Urinary bladder (tissue), 3 donors: ENCODE measurements at regions not wholly inside any gene's neighbourhood (a gene's known extent, or its start where the extent isn't known, plus 50 kb on each side); places are given as distances from the start of the nearest gene placed in this dataset.
"Not testable (repeated sequence)": the region's sequence is repeated elsewhere in the genome, so short reads cannot be mapped to it uniquely, and the experiment has no call there.

ENCODE experiments used
- DNase-seq: peaks from one replicate; pipeline ENCODE4 v3.0.0-alpha.2; 2015; ENCODE audit errors: extremely low spot score
- H3K27ac ChIP-seq: one replicate; pipeline ENCODE4 v1.5.1; 2013; ENCODE audit warnings: low read depth, mild to moderate bottlenecking, moderate library complexity
- H3K36me3 ChIP-seq: one replicate; pipeline ENCODE4 v1.6.1; 2013; ENCODE audit warnings: mild to moderate bottlenecking, moderate library complexity; ENCODE audit not compliant: insufficient read depth
- H3K4me1 ChIP-seq: one replicate; pipeline ENCODE4 v1.6.1; 2013; ENCODE audit warnings: mild to moderate bottlenecking, moderate library complexity; ENCODE audit not compliant: insufficient read depth
- H3K4me3 ChIP-seq: one replicate; pipeline ENCODE4 v1.5.1; 2013; ENCODE audit warnings: low read depth, low read length
- WGBS: extraction: QIAGEN DNeasy Blood & Tissue Kit; methylation state at CpG from one replicate; pipeline ENCODE4 v1.1.7; 2013; 5-methylcytosine and 5-hydroxymethylcytosine counted together
- donor health status: healthy with polysubstance abuse.
- donor health status: healthy.

DNA sequence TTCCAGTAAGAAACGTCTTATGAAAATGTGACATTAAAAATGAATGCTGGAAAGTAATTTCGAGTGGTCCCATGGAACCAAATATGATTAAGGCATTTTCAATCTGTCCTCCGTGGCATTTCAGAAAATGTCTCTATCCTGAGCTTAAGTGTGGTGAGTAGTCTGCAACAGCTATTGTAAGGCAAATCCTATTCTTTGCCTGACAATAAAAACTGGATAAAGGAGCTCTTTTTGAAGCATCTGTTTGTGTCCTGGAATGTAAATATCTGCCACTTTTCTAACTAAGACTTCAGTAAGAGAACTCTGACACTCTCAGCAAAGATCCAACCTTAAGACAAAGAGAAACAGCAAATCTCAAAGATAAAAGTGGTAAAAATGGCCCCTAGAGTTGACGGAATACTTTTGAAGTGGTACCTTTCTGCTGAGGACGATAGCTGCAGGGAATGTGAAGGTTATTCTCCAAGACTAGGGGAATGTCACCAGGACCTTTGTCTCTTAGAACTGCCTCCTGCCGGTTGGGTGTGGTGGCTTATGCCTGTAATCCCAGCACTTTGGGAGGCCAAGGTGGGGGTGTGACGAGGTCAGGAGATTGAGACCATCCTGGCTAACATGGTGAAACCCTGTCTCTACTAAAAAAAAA, 486.7 kb upstream of the ZP4 start:
- Histone ChIP-seq H3K4me1 (no peaks in the 10 kb centered on the region), H3K4me3 (no peak overlapping the region), H3K27ac (no peak overlapping the region), H3K36me3 (no peaks in the 10 kb centered on the region)
- 64% methylated on average over 7 of the region's 7 CpGs for WGBS
- no peak for DNase-seq

DNA sequence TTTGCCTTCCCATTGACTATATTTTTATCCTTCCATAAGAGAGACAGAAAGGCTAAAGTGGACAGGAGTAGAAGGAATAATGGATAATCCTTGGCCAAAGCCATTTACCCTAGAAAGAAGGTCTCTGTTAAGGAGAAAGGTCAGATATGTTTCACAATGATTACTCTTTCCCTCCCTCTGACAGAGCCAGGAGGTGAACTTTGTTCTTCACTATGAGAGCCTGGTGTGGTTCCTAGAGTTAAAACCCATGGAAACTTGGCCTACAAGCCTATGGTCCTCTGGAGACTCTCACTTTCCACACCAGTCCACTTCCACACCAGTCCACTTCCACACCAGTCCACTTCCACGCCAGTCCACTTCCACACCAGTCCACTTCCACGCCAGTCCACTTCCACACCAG, 479.9 kb upstream of the ZP4 start:
- no peak overlapping the region for H3K27ac ChIP-seq
- H3K4me3 ChIP-seq: no peak overlapping the region
- H3K4me1 ChIP-seq: no peaks in the 10 kb centered on the region
- no peak for DNase-seq
- WGBS: 74% methylated on average over 2 of the region's 2 CpGs
- no peaks in the 10 kb centered on the region for H3K36me3 ChIP-seq

DNA sequence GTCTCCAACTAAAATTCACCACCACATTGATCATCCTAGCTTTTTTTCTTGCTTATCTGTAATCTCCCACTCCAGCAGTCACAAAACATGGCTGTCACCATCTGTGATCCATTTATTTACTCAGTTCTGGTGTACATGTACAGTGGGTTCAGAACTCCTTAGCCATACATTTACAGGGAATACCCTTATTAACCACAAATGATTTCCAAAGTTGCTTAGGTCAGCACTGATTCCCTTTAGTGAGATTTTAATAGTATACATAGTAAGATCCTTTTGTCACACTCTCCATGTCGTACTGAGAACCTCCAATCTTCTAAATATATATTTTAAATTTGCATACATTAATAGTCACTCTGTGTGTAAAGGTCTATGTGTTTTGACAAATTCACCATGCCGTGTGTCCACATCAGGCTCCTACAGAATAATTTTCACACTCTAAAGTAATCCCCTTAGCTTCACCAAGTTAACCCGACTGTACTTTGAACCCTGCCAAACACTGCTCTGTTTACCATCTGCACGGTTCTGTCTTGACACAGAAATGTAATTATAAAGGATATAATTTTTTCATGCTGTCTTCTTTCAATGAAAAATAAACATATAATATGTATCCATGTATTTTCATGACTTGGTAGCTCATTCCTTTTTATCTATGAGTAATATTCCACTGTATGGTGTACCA, 473.6 kb upstream of the ZP4 start:
- no peaks in the 10 kb centered on the region for H3K36me3 ChIP-seq
- no peaks in the 10 kb centered on the region for H3K4me1 ChIP-seq
- DNase-seq: no peak
- no peak overlapping the region for H3K27ac ChIP-seq
- WGBS: 76% methylated on average over 4 of the region's 4 CpGs
- no peak overlapping the region for H3K4me3 ChIP-seq

GRCh38 chr1:238360474-238360873, 469.8 kb upstream of the ZP4 start:
- Histone ChIP-seq H3K27ac (no peak overlapping the region), H3K36me3 (no peaks in the 10 kb centered on the region), H3K4me3 (no peak overlapping the region), H3K4me1 (no peaks in the 10 kb centered on the region)
- 77% methylated on average over 7 of the region's 7 CpGs for WGBS
- no peak for DNase-seq

GRCh38 chr1:238350471-238350870, 459.7 kb upstream of the ZP4 start:
- Histone ChIP-seq H3K4me1 (no peaks in the 10 kb centered on the region), H3K36me3 (no peaks in the 10 kb centered on the region), H3K4me3 (no peak overlapping the region), H3K27ac (no peak overlapping the region)
- WGBS: 88% methylated on average over 2 of the region's 2 CpGs
- DNase-seq: no peak

GRCh38 chr1:238346340-238346739, 455.6 kb upstream of the ZP4 start:
- 46% methylated on average over 1 of the region's 1 CpG for WGBS
- no peak for DNase-seq

DNA sequence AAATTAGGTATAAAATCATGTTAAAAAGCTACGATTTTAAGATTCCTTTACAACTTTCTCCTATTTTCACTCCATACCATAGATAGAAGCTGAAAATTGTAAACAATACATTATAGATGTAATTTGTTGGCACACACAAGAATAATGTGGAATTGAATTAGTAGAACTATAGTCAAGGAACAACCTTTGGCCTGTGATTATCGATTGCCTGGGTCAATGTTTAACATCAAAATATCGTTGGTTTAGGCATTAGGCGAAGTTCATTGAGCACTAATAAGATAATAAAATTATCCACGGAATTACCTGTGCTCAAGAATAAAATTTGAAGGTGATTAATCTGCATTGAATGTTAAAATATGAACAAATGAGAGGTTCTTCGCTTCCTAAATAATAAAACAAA, 455.1 kb upstream of the ZP4 start:
- WGBS: 81% methylated on average over 6 of the region's 6 CpGs
- H3K4me1 ChIP-seq: no peaks in the 10 kb centered on the region
- H3K36me3 ChIP-seq: no peaks in the 10 kb centered on the region
- DNase-seq: no peak
- H3K27ac ChIP-seq: no peak overlapping the region
- no peak overlapping the region for H3K4me3 ChIP-seq

More at GRCh38 chr1:238346340-238346739, 455.6 kb upstream of the ZP4 start:
- no peaks in the 10 kb centered on the region for H3K4me1 ChIP-seq
- H3K27ac ChIP-seq: no peak overlapping the region
- no peaks in the 10 kb centered on the region for H3K36me3 ChIP-seq
- no peak overlapping the region for H3K4me3 ChIP-seq

DNA sequence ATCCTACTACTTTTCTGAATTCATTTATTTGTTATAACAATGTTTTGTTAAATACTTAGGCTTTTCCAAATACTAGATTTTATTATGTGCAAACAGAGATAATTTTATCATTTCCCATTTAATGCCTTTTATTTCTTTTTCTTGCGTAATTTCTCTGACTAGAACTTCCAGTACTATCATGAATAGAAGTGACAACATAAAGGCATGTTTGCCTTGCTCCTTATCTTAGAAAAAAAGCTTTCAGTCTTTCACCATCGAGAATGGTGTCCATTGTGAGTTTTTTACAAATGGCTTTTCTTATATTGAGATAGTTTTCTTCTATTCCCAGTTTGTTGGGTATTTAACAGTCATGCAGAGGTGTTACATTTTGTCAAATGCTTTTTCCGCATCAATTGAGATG, 453.1 kb upstream of the ZP4 start:
- DNase-seq: no peak
- WGBS: 81% methylated on average over 3 of the region's 3 CpGs
- Histone ChIP-seq H3K36me3 (no peaks in the 10 kb centered on the region), H3K4me1 (no peaks in the 10 kb centered on the region), H3K27ac (no peak overlapping the region), H3K4me3 (no peak overlapping the region)

- Histone ChIP-seq H3K4me3 (no peak overlapping the region), H3K27ac (no peak overlapping the region), H3K4me1 (no peaks in the 10 kb centered on the region), H3K36me3 (no peaks in the 10 kb centered on the region)
- DNase-seq: no peak
- WGBS: 89% methylated on average over 2 of the region's 2 CpGs
These were observed 450.7 kb upstream of the ZP4 start for GRCh38 chr1:238341395-238341794.

- no peak for DNase-seq
- 92% methylated on average over 7 of the region's 7 CpGs for WGBS
- Histone ChIP-seq H3K27ac (no peak overlapping the region), H3K36me3 (no peaks in the 10 kb centered on the region), H3K4me3 (no peak overlapping the region), H3K4me1 (no peaks in the 10 kb centered on the region)
These were observed 450.3 kb upstream of the ZP4 start for GRCh38 chr1:238340989-238341388.

DNA sequence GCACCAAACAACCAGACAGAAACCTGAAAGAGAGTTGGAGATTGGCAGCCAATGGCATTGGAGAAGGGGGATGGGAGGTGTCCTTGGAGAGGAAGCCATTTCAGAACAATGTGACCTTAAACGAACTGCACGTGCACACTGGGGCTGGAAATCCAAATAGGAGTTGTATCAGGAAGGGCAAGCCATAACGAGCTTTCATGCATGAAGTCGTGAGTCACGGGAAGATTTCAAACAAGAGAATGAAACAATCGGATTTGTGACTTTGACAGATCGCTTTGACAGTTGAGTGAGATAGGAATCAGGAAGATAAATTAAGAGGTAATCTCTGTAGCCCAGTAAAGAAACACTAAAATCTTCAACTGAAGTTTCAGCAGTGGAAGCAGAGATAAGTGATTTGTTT, 445.8 kb upstream of the ZP4 start:
- no peak for DNase-seq
- Histone ChIP-seq H3K27ac (no peak overlapping the region), H3K4me3 (no peak overlapping the region), H3K36me3 (no peaks in the 10 kb centered on the region), H3K4me1 (no peaks in the 10 kb centered on the region)
- 71% methylated on average over 7 of the region's 7 CpGs for WGBS

DNA sequence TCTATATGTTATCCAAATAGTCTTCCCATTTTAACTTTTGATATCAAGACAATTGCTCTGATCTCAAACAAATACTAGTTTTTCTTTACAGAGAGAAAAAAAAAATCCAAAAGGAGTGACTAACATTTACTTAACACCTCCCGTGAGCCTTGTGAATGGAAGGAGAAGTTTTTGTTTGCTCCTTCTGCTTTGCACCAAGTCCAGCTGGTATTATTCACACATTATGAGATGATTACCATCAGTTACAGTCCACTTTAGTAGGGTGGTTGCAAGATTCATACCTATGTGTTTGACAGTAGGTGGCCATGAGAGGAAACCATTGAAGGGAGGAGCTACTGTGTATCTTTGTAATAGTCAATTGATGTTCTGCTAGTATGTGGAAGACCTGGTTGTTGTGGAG, 443.4 kb upstream of the ZP4 start:
- Histone ChIP-seq H3K36me3 (no peaks in the 10 kb centered on the region), H3K4me1 (no peaks in the 10 kb centered on the region), H3K4me3 (no peak overlapping the region), H3K27ac (no peak overlapping the region)
- 88% methylated on average over 1 of the region's 1 CpG for WGBS
- no peak for DNase-seq

DNA sequence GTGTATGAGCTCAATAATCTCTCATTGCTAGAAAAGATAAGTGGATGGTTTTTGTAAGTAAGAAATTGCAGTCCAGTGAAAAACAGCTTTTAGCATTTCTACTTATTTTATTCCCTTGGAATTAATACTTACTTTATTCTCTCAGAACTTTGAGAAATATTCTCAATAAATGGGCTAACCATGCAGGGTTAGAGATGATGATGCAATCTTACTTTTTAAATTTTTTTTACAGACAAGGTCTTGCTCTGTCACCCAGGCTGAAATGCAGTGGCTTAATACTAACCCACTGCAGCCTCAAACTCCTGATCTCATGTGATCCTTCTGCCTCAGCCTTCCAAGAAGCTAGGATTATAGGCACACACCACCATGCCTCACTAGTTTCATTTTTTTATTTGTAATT, 440.8 kb upstream of the ZP4 start:
- no peaks in the 10 kb centered on the region for H3K36me3 ChIP-seq
- H3K4me3 ChIP-seq: no peak overlapping the region
- H3K4me1 ChIP-seq: no peaks in the 10 kb centered on the region
- H3K27ac ChIP-seq: no peak overlapping the region
- no peak for DNase-seq

DNA sequence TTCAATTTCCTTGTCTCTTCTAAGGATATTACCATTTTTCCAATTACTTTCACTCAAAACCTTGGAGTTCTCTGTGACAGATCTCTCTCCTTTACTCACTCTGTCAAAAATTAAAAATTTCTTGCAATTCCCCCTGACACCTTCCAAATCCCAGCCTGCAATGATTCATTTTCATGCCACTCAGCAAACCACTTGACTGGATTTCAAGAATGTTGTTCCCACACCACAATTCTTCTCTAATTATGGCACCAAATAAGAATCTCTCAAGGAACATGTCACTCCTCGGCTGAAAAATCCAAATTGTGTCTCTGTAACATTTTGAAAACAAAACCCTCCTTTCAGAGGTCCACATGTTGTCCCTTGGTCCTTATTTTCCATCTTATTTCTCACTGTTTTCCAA, 438.9 kb upstream of the ZP4 start:
- no peak overlapping the region for H3K4me3 ChIP-seq
- no peak for DNase-seq
- WGBS: 73% methylated on average over 1 of the region's 1 CpG
- no peak overlapping the region for H3K27ac ChIP-seq
- H3K4me1 ChIP-seq: no peaks in the 10 kb centered on the region
- H3K36me3 ChIP-seq: no peaks in the 10 kb centered on the region

GRCh38 chr1:238327033-238327432, 436.3 kb upstream of the ZP4 start:
- not testable (repeated sequence) for H3K4me1 ChIP-seq, DNase-seq, H3K4me3 ChIP-seq, H3K27ac ChIP-seq, H3K36me3 ChIP-seq
- WGBS: 91% methylated on average over 22 of the region's 22 CpGs
